Activated CD8-positive, alpha-beta memory T cell treated with anti-CD3 and anti-CD28 coated beads, Interleukin-2, amount 50 U/mL, for 48 hours (primary cell): ENCODE measurements at regions not wholly inside any gene's neighbourhood (a gene's known extent, or its start where the extent isn't known, plus 50 kb on each side); places are given as distances from the start of the nearest gene placed in this dataset.

Experiments
- DNase-seq: peaks from one replicate; pipeline ENCODE4 v3.0.0-alpha.2; 2020

DNA sequence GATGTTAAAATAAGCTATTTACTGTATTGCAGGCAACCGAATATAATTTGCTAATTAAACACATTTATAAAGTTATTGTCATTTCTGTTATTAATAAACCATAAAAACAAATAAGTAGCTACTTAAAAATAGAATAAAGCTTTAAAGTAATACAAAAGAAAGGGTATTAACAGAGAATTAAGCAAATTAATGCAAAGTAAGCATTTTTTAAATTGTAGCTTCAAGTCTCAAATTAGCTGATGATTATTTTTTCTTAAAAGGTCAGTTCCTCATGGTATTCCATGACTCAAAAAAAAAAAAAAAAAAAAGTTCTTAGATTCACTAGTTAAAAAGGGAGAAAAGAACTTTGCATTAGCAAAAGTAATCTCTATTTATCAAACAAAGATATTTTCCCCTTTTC, 292.5 kb downstream of the SLITRK1 start:
- no peak for DNase-seq

DNA sequence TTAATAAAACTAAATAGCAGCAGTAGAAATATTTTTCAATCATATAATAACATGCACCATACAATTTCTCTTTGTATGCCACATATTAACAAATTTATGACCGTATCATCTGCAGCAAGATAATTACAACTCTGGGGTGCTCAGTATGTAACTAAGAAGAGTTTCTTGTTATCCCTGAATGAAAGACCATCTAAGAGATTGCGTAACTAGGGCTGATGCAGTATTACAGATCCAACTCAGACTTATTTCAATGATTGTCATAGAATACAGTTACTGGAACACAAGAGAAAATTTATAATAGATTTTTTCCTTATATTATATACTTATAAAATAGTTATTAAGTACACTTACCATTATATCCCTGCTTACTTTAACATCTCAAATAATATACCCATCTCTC, 305.1 kb downstream of the SLITRK1 start:
- DNase-seq, result no peak

DNA sequence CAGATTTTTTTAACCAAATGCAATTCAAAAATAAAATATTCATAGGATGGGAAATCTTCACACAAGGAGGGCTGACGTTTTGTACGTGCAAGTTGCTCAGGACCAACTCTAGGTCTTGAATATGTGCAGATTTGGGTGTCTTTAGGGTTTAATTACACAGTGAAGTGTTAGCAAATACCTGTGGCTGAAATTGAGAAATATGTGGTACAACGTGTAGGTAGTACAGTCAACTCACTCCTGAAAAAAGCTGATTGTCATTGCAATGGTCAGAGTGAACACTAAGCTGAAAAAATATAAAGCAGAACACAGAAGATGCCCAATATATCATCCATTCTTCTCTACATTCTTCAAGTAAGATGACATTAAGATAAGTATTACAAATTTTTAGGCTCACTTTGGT, 314.3 kb downstream of the SLITRK1 start:
- DNase-seq, result no peak

DNA sequence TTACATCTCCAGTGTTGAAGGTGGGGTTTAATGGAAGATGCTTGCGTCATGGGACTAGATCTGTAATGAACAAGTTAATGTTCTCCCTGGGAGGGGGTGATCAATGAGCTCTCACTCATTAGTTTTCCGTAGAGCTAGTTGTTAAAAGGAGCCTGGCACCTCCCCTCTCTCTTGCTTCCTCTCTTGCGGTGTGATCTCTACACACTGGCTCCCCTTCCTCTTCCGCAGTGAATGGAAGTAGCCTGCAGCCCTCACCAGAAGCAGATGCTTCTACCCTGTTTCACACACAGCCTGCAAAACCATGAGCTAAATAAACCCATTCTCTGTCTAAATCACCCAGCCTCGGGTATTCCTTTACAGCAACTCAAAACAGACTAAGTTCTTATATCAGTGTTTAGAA, 318.8 kb downstream of the SLITRK1 start:
- no peak for DNase-seq

DNA sequence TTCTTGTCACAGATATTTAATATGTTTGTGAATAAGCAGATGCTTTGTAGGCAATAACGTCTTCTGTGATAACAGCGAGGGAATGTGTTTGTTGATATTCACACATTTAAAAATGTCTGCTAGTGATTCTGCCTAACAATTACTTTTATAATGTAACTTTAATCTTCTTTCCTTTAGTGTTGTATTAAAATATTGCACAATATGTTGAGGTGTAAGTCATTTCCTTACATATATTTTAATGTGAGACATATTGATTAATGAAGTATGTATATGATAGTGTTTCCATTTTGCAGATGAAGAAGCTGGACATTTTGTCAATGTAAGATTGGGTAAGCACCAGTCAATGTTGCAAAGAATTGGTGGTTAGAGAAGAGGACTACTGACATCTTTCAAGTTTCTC, 324.4 kb downstream of the SLITRK1 start:
- no peak for DNase-seq

DNA sequence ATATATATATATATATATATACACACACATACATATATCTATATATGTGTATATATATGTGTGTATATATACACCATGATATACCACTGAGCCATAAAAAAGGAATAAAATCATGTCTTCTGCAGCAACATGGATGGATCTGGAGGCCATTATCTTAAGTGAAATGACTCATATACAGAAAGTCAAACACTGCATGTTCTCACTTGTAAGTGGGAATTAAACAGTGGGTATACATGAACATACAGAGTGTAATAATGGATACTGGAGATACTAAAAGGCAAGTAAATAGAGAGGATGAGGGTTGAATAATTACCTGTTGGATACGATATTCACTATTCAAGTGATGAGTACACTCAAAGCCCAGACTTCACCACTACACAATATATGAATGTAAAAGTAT, 332.6 kb downstream of the SLITRK1 start:
- DNase-seq, result no peak

DNA sequence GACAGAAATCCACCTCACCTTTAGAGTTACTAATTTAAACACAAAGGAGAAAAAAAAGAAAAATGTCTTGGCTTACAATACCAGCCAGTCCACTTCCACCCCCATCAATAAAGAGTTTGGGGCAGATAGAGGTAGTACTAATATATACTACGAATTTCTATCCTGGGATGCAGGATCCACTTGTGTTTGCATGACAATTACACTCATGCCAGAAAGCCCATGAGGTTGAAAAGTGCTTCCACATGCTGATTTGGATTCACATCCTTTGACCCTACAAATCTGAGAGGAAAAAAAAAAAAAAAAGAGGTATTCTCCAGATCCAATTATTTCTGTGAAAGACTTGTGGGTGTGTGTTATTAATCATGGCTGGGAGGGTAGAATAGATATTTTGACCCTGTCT, 335.2 kb downstream of the SLITRK1 start:
- no peak for DNase-seq

DNA sequence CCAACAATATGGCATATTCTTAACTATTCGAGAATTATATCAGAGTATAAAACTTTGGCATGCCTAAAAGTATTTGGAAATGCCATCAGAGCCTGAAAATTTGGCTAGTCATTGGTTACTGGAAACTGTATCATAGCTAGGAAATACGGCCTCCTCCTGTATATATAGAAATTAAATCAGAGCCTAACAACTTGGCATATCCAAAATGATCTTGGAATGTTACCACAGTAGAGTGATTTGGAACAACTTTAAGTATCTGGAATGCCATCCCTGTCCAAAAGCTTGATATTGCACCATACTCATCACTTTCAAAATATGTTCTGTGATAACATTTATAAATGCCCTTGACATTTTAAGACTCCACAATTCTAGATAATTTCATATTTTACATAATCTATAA, 335.8 kb downstream of the SLITRK1 start:
- DNase-seq, result no peak

DNA sequence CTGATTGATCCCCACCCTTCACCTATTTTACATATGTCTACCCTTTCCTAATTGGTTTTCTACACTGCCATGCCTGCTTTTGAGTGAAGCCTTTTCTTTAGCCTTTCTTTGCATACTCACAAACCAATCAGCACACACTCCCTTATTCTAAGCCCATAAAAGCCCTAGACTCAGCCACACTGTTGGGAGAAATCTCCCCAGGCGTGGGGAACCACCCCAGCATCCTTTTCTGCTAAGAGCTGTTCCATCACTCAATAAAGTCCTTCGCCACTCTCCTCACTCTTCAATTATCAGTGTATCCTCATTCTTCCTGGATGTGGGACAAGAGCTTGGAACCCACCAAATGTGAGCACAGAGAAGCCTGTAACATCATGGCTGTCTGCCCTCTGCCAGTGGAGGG, 343.6 kb downstream of the SLITRK1 start:
- DNase-seq, result no peak

DNA sequence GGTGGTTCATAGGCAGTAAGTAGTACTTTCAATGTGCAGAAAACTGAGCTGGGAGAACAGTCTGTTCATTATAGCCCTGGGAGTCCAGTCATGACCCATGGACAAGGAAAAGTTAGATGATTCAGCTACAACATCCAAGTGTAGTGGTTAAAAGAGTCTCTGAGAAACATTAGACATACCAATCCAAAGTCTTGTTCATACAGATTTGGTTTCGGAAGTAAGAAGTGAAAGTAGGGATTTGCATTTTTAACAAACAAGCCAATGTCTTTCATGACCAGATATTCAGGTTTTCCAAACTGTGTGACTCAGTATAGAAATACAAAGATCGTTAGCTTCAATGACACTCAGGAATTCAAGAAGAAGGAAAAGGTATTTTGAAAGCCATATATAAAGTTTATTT, 345.3 kb downstream of the SLITRK1 start:
- no peak for DNase-seq

DNA sequence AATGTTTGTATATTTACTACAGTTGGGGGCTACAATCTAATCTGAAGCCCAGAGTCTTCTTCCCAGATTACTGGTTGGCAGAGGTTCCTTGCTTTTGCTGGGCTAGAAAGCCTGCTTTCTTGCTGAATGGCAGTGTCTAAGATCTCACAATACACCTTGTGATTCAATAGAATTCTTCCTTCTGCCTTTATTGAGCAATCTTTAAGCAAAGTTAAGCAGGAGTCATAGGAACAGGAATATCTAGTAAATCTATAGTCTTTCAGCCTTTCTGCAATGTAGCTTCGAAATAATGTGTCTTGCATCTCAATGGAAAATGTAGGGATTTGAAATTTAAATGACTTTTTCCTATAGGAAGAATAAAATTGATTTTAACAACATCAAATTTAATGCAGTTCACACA, 346.1 kb downstream of the SLITRK1 start:
- DNase-seq, result no peak

DNA sequence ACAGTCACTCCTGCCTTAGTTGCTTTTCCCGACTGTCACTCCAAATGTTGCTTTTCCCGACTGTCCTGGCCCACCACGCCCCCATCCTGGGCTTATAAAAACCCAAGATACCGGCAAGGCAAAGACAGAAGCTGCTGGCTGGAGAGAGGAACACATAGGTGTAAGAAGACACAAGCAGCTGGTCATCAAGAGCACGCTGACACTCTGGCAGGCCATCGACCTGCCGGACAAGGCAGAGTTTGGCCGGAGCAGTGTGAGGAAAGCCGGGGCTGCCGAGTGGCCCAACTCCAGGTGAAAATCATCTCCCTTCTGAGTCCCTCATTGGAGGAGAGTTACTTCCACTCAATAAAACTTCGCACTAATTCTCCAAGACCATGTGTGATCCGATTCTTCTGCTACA, 349.5 kb downstream of the SLITRK1 start:
- DNase-seq, result no peak

DNA sequence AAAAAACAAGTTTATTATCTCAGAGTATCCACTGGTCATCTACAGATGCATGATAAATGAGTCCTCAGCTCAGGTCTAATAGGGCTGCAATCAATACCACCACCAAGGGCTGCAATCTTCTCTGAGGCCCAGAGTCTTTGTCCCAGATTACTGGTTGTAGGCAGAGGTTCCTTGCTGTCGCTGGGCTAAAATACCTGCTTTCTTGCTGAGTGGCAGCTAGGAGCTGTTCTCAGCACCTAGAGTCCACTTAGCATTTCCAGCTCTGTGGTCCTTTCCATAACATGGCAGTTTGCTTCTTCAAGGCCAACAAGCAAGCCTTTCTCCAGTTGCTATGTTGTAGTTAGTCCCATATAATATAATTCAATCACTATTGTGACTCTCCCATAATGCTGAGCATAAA, 351.3 kb downstream of the SLITRK1 start:
- no peak for DNase-seq

DNA sequence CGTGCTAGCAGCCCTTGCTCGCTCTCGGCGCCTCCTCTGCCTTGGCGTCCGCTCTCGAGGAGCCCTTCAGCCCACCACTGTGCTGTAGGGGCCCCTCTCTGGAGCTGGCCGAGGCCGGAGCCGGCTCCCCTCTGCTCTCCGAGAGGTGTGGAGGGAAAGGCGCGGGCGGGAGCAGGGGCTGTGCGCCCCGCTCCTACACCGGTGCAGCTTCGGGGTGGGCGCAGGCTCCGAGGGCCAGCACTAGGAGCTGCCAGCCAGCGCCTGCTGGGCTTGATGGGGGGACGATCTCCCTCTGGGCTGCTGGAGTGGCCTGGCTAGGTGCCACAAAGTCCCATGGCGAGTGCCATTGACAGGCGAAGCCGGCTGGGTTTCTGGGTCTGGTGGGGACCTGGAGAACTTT, 365.5 kb downstream of the SLITRK1 start:
- DNase-seq, result no peak

DNA sequence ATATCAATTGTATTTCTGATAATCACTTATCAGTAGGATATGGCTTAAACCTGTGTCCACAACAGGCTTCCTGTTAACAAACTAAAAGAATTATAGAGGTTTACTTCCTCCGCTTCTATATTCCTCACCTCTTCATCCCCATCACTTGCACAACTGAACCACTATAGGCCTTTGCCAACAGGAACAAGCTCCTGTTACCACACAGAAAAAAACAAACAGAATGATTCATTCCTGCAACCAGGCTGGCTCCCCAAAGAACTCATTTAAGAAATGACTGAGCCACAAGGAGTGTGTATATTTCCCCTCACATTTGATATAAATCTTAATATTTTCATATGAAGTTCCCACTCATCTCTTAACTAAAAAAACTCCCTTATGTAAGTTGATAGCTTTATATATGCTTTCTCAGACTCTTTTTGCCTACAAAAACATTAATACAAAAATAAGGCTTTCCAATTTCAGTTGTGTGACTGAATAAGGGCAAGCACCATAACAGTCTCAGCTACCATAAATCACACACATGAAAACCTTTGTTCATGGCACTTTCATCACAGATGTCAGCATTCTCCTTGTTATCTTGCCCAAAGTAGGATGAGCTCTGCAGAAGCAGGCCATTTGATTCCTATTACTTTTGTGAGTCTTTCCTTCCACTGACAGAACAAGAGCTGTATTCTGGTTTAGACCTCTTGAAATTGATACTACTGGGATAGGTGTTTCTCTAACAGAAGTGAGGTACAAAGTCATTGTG, 366.8 kb downstream of the SLITRK1 start:
- no peak for DNase-seq

DNA sequence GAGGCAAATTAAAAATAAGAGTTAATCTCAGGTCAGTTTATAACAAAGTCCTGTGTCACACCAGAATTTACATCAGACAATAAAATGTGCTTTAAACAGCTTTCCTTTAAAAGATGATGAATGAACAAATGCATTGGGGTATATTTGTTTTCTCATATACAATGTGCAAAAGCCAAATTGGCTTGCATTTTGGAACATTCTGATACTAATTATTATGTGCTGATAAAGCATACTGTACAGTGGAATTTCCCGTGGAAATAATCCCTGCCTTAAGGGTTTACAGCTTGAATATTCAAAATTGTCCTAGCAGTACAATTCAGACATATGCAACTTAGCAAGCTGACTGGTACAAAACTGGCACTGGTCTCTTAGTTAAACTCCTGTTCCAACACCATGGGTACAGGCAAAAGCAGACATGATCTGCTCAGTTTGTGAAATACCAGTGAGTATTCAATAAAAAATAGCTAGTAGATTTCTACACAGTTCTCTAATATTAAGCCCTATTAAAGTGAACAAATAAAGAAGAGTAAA, 373.4 kb downstream of the SLITRK1 start:
- no peak for DNase-seq

DNA sequence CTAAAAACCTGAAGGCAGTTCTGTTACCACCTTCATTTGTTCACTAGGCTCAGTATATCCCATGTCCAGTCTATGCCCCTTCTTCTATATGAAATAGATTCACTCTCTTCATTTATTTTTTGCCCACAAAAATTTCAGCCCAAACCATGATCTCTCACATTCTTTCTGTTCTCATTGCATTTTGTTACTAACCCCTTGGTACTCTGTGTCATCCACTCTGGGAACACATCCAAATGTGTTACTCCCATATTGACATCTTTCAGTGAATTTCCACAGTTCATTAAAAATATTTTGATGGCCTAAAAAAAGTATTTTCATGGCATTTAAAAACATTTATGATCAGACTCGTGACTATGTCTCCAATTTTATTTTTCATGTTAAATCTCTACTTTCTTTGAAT, 378.9 kb downstream of the SLITRK1 start:
- DNase-seq, result no peak

DNA sequence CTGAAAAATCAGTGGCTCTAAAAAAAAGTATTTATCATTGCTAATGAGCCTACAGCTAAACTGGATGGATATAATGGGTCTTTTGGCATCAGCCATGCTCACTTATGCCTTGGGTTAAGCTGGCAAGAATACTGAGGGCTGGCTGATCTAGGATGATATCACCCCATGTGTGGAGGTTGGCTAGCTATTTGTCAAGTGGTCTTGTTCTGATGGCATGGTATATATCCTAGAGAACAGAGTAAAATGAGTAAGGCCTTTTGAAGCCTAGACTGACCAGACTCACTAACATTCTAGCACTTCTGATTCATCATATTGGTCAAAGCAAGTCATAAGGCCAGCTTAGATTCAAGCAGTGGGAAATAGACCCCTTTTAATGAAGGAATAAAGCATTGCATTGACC, 383.0 kb downstream of the SLITRK1 start:
- DNase-seq, result no peak

DNA sequence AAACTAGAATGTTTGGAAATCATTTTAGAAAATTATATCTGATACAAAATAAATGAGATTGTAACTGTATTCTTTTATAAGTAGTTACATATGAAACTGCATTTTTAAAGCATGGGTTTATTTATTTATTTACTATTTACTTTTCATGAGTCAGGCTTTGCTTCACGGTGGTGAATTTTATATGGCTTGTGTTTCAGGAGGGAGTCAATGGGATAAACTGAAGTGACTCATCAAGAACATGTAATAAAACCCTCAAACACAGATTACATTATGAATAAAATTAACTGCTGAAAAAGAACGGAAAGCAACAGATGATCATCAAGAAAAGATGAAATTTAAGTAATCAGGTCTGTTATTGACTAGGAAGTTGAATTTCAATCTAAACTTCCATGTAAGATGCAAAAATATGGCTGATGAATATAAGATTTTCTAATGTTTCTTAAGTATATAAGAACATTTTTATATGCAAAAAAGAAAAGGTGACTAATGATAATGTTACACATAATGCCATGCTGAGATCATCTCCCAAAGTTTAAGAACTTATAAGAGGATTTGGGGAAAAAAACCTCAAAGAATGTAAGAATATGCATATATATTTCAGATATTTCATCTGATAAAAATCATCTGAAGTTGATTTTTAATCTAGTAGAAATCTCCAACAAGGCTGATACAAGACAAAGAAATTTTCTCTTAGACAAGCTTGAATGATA, 383.6 kb downstream of the SLITRK1 start:
- no peak for DNase-seq

DNA sequence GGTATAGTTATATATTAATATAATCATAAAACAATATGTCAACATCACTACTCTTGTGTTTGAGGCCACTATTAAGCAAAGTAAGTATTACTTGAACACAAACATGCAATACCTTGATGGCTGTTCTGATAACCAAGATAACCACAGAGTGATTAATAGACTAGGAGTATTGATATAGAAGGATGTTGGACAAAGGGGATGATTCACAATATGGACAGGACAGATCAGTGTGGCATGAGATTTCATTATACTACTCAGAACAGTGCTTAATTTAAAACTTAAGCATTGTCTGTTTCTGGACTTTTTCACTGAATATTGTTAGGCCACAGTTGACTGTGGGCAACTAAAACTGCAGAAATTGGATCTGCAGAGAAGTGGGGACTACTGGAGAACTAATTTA, 384.2 kb downstream of the SLITRK1 start:
- DNase-seq, result no peak

DNA sequence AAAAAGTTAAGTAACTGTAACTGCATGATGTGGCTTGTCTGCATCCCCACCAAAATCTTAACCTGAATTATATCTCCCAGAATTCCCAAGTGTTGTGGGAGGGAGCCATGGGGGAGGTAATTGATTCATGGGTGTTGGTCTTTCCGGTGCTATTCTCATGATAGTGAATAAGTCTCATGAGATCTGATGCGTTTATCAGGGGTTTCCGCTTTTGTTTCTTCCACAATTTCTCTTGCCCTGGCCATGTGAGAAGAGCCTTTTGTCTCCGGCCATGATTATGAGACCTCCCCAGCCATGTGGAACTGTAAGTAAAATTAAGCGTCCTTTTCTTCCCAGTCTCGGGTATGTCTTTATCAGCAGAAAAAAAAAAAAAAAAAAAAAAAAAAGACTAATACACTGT, 385.8 kb downstream of the SLITRK1 start:
- DNase-seq, result no peak

DNA sequence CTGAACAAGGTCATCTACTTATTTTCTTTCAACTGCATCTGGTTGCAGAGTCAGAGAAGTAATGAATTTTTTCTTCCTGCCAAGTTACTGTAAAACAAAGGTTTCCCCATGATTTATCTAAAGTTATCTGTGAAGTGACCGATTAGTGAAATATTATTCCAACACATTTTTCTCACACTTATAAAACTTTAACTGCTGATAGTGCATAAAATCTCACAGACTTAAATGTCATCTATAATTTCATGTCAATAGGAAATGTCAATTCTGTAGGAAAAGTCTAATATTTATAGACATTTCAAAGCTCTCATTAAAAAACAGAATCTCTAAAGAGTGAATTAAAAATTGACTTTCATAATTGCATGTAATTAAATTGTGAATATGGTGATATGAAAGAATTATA, 397.2 kb downstream of the SLITRK1 start:
- no peak for DNase-seq

DNA sequence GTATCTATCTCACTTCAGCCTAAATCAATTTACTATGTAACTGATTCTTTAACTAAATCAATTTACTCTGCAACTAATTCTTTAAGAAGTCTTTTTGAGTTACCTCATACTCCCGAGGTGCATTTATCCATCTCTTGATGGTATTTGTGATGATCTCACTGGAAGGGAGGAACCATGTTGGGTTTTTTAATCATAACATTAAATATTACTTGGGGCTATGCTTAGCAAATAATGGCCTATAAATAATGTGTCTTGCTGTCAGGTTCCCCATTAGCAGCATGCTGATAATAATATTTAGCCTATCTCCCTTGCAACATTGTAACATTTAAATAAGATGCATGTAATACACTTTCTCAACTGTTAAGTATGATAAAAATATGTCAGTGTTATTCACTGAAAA, 411.3 kb downstream of the SLITRK1 start:
- no peak for DNase-seq

DNA sequence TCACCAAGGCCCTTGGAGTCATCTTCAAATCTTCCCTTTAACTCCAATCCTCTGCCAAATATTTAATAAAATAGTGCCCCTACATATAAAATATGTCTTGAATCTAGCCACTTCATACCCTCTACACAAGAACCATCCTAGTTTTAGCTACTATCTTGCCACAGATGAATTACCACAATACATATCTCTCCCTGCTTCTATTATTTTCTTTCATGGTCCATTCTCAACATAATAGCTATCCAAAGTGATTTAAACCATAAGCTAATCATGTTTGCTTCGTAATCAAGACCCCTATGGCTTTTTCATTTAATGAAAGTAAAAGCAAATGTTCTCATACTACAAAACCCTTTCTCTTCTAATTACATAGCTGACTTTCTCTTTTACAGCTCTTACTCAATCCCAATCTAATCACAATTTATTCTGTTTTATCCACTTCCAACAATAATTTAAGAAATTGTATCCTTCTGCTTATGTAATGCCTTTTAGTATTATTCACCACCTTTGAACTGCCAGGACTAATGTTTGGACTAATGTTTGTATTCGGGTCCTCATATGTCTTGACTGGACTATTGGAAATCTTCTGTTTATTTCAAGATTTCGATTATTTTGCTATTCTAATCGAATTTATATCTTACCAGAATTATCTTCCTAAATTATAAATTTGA, 412.0 kb downstream of the SLITRK1 start:
- DNase-seq, result no peak
